GM23338 (cell line): ENCODE measurements at regions not wholly inside any gene's neighbourhood (a gene's known extent, or its start where the extent isn't known, plus 50 kb on each side); places are given as distances from the start of the nearest gene placed in this dataset.

Experiments
- ATAC-seq: fragments of 200-7000 bp; cut with Tn5 transposase; 3 replicates; pipeline ENCODE4 v1.9.1; 2020
- DNase-seq: peaks from one replicate; pipeline ENCODE4 v3.0.0-alpha.2; 2015; ENCODE audit warnings: low spot score
- H2AFZ ChIP-seq: fragments of 200-600 bp; sonication (generic); 2 replicates; pipeline ENCODE4 v1.8.0; 2016; ENCODE audit warnings: antibody characterized with exemption, mild to moderate bottlenecking, moderate library complexity
- H3F3A ChIP-seq: fragments of 200-600 bp; sonication (generic); replicated peaks from 2 replicates; pipeline ENCODE4 v1.8.0; 2017; ENCODE audit warnings: antibody characterized with exemption, mixed run types, low read depth
- H3K27ac ChIP-seq: fragments of 200-600 bp; sonication (generic); 2 replicates; pipeline ENCODE4 v1.6.1; 2016; ENCODE audit warnings: low read depth
- H3K27me3 ChIP-seq: fragments of 200-600 bp; sonication (generic); 2 replicates; pipeline ENCODE4 v1.8.0; 2016; ENCODE audit warnings: mild to moderate bottlenecking, mixed run types, moderate library complexity; ENCODE audit not compliant: insufficient read depth
- H3K36me3 ChIP-seq: fragments of 200-600 bp; sonication (generic); 2 replicates; pipeline ENCODE4 v1.8.0; 2016; ENCODE audit warnings: mild to moderate bottlenecking; ENCODE audit not compliant: insufficient read depth
- H3K4me1 ChIP-seq: fragments of 200-600 bp; sonication (generic); 2 replicates; pipeline ENCODE4 v1.8.0; 2016; ENCODE audit warnings: mild to moderate bottlenecking, moderate library complexity; ENCODE audit not compliant: insufficient read depth
- H3K4me2 ChIP-seq: fragments of 200-600 bp; sonication (generic); 2 replicates; pipeline ENCODE4 v1.7.1; 2017; ENCODE audit warnings: mixed run types
- H3K4me3 ChIP-seq: fragments of 200-600 bp; sonication (generic); 2 replicates; pipeline ENCODE4 v1.6.1; 2016; ENCODE audit warnings: mixed run types
- H3K79me2 ChIP-seq: fragments of 200-600 bp; sonication (generic); replicated peaks from 2 replicates; pipeline ENCODE4 v1.8.0; 2017; ENCODE audit warnings: mild to moderate bottlenecking; ENCODE audit not compliant: insufficient read depth
- H3K9me2 ChIP-seq: fragments of 200-600 bp; sonication (generic); 2 replicates; pipeline ENCODE4 v1.8.0; 2017; ENCODE audit not compliant: insufficient read depth
- H4K20me1 ChIP-seq: fragments of 200-600 bp; sonication (generic); replicated peaks from 2 replicates; pipeline ENCODE4 v1.8.0; 2017; ENCODE audit warnings: mild to moderate bottlenecking; ENCODE audit not compliant: insufficient read depth
- H3K27ac Mint-ChIP-seq: 2 replicates; pipeline ENCODE4 v1.8.0; 2020; ENCODE audit warnings: inconsistent platforms, mild to moderate bottlenecking, moderate library complexity, mixed read lengths
- H3K27me3 Mint-ChIP-seq: 3 replicates; pipeline ENCODE4 v1.8.0; 2022; ENCODE audit warnings: low read depth, mild to moderate bottlenecking, moderate library complexity, mixed read lengths, inconsistent platforms; ENCODE audit not compliant: insufficient read depth, poor library complexity
- H3K36me3 Mint-ChIP-seq: 3 replicates; pipeline ENCODE4 v1.8.0; 2021; ENCODE audit warnings: low read depth, mild to moderate bottlenecking, inconsistent platforms, moderate library complexity, mixed read lengths
- H3K4me1 Mint-ChIP-seq: 3 replicates; pipeline ENCODE4 v1.8.0; 2020; ENCODE audit warnings: mild to moderate bottlenecking, inconsistent platforms, mixed read lengths
- H3K4me3 Mint-ChIP-seq: 3 replicates; pipeline ENCODE4 v1.8.0; 2021; ENCODE audit warnings: moderate library complexity, mild to moderate bottlenecking, inconsistent platforms, mixed read lengths
- H3K9me3 Mint-ChIP-seq: 3 replicates; pipeline ENCODE4 v1.8.0; 2020; ENCODE audit warnings: moderate library complexity, mild to moderate bottlenecking, inconsistent platforms, mixed read lengths
- CREB1 ChIP-seq: fragments of 250-450 bp; sonication (Bioruptor Pico); IDR thresholded peaks from 2 replicates; pipeline ENCODE4 v1.5.0; 2020; ENCODE audit warnings: low read depth, mild to moderate bottlenecking, moderate library complexity
- CTCF ChIP-seq, 2 experiments: fragments of 200-600 bp in 1 of 2; sonication (generic) in 1 of 2; conservative IDR thresholded peaks; 2 replicates each; pipeline versions ENCODE4 v1.5.1 to v1.6.1; 2016 to 2017; ENCODE audit warnings: antibody characterized with exemption in 2 of 2, low read depth in 2 of 2, mild to moderate bottlenecking in 2 of 2, moderate library complexity in 1 of 2
- ETS1 ChIP-seq: IDR thresholded peaks from 2 replicates; pipeline ENCODE4 v1.6.1; 2016; ENCODE audit warnings: antibody characterized with exemption
- EZH2 ChIP-seq: fragments of 200-600 bp; sonication (generic); IDR thresholded peaks from one replicate; pipeline ENCODE4 v1.8.0; 2017; ENCODE audit warnings: antibody characterized with exemption, mild to moderate bottlenecking, low read depth; ENCODE audit not compliant: unreplicated experiment
- NANOG ChIP-seq: IDR thresholded peaks from 2 replicates; pipeline ENCODE4 v1.6.1; 2016; ENCODE audit warnings: antibody characterized with exemption, borderline replicate concordance
- REST ChIP-seq: IDR thresholded peaks from one replicate; pipeline ENCODE4 v1.6.1; 2018; ENCODE audit warnings: antibody characterized with exemption; ENCODE audit not compliant: unreplicated experiment
- STAT1 ChIP-seq: IDR thresholded peaks from one replicate; pipeline ENCODE4 v1.6.1; 2016; ENCODE audit warnings: antibody characterized with exemption; ENCODE audit not compliant: unreplicated experiment
- ZNF114 ChIP-seq: fragments of 250-450 bp; sonication (Bioruptor Pico); IDR thresholded peaks from 2 replicates; pipeline ENCODE4 v1.5.0; 2020; ENCODE audit warnings: mild to moderate bottlenecking, moderate library complexity
- ZNF331 ChIP-seq: fragments of 250-450 bp; sonication (Bioruptor Pico); IDR thresholded peaks from 2 replicates; pipeline ENCODE4 v1.5.0; 2020; ENCODE audit warnings: low read depth, mild to moderate bottlenecking, moderate library complexity
- ZNF462 ChIP-seq: fragments of 250-450 bp; sonication (Bioruptor Pico); IDR thresholded peaks from 2 replicates; pipeline ENCODE4 v1.5.0; 2020; ENCODE audit warnings: mild to moderate bottlenecking, moderate library complexity

GRCh38 chr7:417625-417889 is 102.1 kb downstream of the PDGFA start (continued):
- TF ChIP-seq ZNF462 (CRISPR knock-in tag) (no peak), REST (no peak), STAT1 (no peak)

- Mint-ChIP-seq H3K4me1 (peaks cover 5% of the 10 kb centered on the region), H3K27ac (no peak overlapping the region)
- TF ChIP-seq STAT1 (no peak), CTCF (conservative IDR thresholded peaks at IDR 0.05; ENCODE audit: low read depth in 2 of 2) (no peak), EZH2 (no peak), CREB1 (CRISPR knock-in tag) (no peak), NANOG (no peak), ZNF114 (CRISPR knock-in tag) (no peak), ETS1 (no peak), ZNF331 (CRISPR knock-in tag) (no peak)
Observed at GRCh38 chr7:417973-418601, 101.6 kb downstream of the PDGFA start.

More at GRCh38 chr7:417973-418601, 101.6 kb downstream of the PDGFA start:
- Histone ChIP-seq H3K9me2 (no peaks in the 10 kb centered on the region), H3K36me3 (no peaks in the 10 kb centered on the region), H4K20me1 (no peaks in the 10 kb centered on the region), H3K4me3 (no peak overlapping the region), H3K4me1 (no peaks in the 10 kb centered on the region), H3K27me3 (no peaks in the 10 kb centered on the region), H3K27ac (no peak overlapping the region), H3F3A (no peaks in the 10 kb centered on the region), H3K4me2 (no peak overlapping the region), H3K79me2 (no peaks in the 10 kb centered on the region), H2AFZ (no peak overlapping the region)
- H3K36me3 Mint-ChIP-seq: peaks cover 9% of the 10 kb centered on the region; the same call in 2 of the 3 replicates
- H3K9me3 Mint-ChIP-seq: peaks cover 9% of the 10 kb centered on the region
- H3K4me3 Mint-ChIP-seq: no peak overlapping the region
- ATAC-seq: no peak
- DNase-seq: no peak
- peaks cover 4% of the 10 kb centered on the region for H3K27me3 Mint-ChIP-seq
